Fibroblast of the aortic adventitia (primary cell): ENCODE measurements at regions not wholly inside any gene's neighbourhood (a gene's known extent, or its start where the extent isn't known, plus 50 kb on each side); places are given as distances from the start of the nearest gene placed in this dataset.

ENCODE experiments used
- DNase-seq: peaks from one replicate; pipeline ENCODE4 v3.0.0-alpha.2; 2010; ENCODE audit warnings: low read depth
- H3K4me3 ChIP-seq: 2 replicates; pipeline ENCODE4 v1.5.1; 2011; ENCODE audit warnings: low read depth, mild to moderate bottlenecking, control low read depth, low read length, moderate library complexity
- CTCF ChIP-seq: IDR thresholded peaks from 2 replicates; pipeline ENCODE4 v1.5.1; 2011; ENCODE audit warnings: mild to moderate bottlenecking, low read length, control low read depth, inconsistent platforms; ENCODE audit not compliant: insufficient read depth

DNA sequence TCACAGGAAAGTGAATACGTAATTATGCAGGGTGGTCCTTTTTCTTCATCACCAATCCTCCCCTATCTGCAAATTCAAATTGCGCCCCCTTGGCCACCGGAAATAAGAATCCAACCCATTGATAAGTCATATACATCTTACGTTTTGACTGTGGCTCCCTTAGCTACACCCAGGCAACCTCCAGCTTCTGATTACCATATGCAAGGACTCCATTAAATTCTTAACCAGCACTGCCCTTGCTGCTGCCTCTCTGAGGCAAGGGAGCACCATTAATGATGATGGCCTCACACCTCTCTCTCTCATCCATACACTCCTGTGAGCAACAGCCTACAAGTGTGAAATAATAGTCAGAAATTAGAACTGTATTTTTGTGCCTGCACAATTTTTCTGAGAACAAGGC lies 106.0 kb upstream of the NOCT start:
- TF ChIP-seq CTCF: no peak
- no peak overlapping the region for H3K4me3 ChIP-seq
- no peak for DNase-seq

GRCh38 chr4:138908134-138908533 lies 107.4 kb upstream of the NOCT start:
- no peak for DNase-seq
- TF ChIP-seq CTCF: no peak
- H3K4me3 ChIP-seq: no peak overlapping the region

DNA sequence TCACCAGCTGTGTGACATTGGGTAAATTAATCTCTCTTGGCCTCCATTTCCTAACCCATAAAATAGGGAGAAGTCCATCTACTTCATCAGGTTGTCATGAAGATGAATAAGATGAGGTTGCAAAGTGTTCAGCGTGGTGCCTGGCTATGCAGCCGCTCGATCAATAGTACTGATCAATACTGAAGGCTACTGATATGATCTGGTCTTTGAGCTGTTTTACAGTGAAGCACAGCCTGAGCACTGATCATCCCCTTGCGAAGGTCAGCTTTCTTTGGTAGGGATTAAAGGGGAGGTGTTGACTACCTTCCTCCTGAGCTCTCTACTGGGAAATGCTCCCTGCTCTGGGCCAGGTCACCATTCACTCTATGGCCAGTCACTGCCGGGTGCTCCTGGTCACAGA lies 108.4 kb upstream of the NOCT start:
- H3K4me3 ChIP-seq: no peak overlapping the region
- no peak for DNase-seq
- TF ChIP-seq CTCF: no peak

DNA sequence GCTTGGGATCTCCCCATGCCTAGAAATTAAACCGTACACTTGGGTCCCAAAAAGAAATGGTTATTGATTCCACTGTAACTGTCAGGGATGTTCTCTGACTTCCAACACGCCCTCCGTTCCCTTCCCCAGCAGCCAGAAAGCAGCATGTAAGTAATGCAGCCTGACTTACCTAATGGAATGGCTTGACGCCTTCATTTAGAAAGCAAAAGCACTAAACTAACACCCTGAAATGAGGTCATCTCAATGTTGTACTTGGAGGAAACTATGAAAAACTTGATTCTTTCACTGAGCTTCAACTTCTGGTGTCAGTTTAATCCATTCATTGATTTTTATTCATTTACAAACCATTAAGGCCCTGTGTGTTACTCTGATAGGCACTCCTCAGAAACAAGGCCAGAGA lies 110.8 kb upstream of the NOCT start:
- no peak for DNase-seq
- no peak for TF ChIP-seq CTCF
- no peak overlapping the region for H3K4me3 ChIP-seq

- TF ChIP-seq CTCF: no peak
- H3K4me3 ChIP-seq: no peak overlapping the region
- no peak for DNase-seq
Observed at GRCh38 chr4:138903185-138903584, 112.4 kb upstream of the NOCT start.

GRCh38 chr4:138902705-138903104 lies 112.9 kb upstream of the NOCT start:
- no peak for TF ChIP-seq CTCF

GRCh38 chr4:138901177-138901576 lies 114.4 kb upstream of the NOCT start:
- H3K4me3 ChIP-seq: no peak overlapping the region
- DNase-seq: no peak
- no peak for TF ChIP-seq CTCF

More at GRCh38 chr4:138902705-138903104, 112.9 kb upstream of the NOCT start:
- DNase-seq: no peak
- no peak overlapping the region for H3K4me3 ChIP-seq
